Parathyroid adenoma (tissue), 2 donors: ENCODE measurements at regions not wholly inside any gene's neighbourhood (a gene's known extent, or its start where the extent isn't known, plus 50 kb on each side); places are given as distances from the start of the nearest gene placed in this dataset.

Experiments
- H2AFZ ChIP-seq: fragments of 300-600 bp; sonication (generic); one replicate; pipeline ENCODE4 v1.7.0; 2017; ENCODE audit warnings: antibody characterized with exemption, mild to moderate bottlenecking
- H3K27ac ChIP-seq: fragments of 300-600 bp; sonication (generic); one replicate; pipeline ENCODE4 v1.7.0; 2017
- H3K27me3 ChIP-seq: fragments of 300-600 bp; sonication (generic); one replicate; pipeline ENCODE4 v1.7.0; 2017; ENCODE audit warnings: low read length; ENCODE audit not compliant: control insufficient read depth, insufficient read depth
- H3K36me3 ChIP-seq: fragments of 300-600 bp; sonication (generic); one replicate; pipeline ENCODE4 v1.7.0; 2017; ENCODE audit warnings: low read length; ENCODE audit not compliant: control insufficient read depth, insufficient read depth
- H3K4me1 ChIP-seq: fragments of 300-600 bp; sonication (generic); one replicate; pipeline ENCODE4 v1.7.0; 2017; ENCODE audit warnings: control low read depth
- H3K4me2 ChIP-seq: fragments of 300-600 bp; sonication (generic); one replicate; pipeline ENCODE4 v1.7.0; 2017; ENCODE audit warnings: low read length
- H3K4me3 ChIP-seq: fragments of 300-600 bp; sonication (generic); one replicate; pipeline ENCODE4 v1.7.0; 2017; ENCODE audit warnings: low read depth, low read length
- H3K79me2 ChIP-seq: fragments of 300-600 bp; sonication (generic); one replicate; pipeline ENCODE4 v1.7.0; 2017; ENCODE audit warnings: control low read depth
- H3K9ac ChIP-seq: fragments of 300-600 bp; sonication (generic); one replicate; pipeline ENCODE4 v1.7.0; 2017; ENCODE audit warnings: mild to moderate bottlenecking
- H3K9me3 ChIP-seq: fragments of 300-600 bp; sonication (generic); one replicate; pipeline ENCODE4 v1.7.0; 2017; ENCODE audit warnings: low read length; ENCODE audit not compliant: control insufficient read depth
- CTCF ChIP-seq: fragments of 300-600 bp; sonication (generic); IDR thresholded peaks from one replicate; pipeline ENCODE4 v1.7.0; 2017; ENCODE audit warnings: antibody characterized with exemption, mild to moderate bottlenecking
- donor health status: primary hyperparathyroidism.

- Histone ChIP-seq H3K9me3 (no peaks in the 10 kb centered on the region), H3K9ac (no peak overlapping the region), H2AFZ (no peak overlapping the region), H3K27me3 (no peaks in the 10 kb centered on the region), H3K79me2 (no peaks in the 10 kb centered on the region), H3K27ac (no peak overlapping the region), H3K36me3 (no peaks in the 10 kb centered on the region), H3K4me2 (no peak overlapping the region), H3K4me1 (no peaks in the 10 kb centered on the region), H3K4me3 (no peak overlapping the region)
- no peak for TF ChIP-seq CTCF
Observed at GRCh38 chr3:102676424-102676823, 241.6 kb downstream of the ZPLD1 start.

GRCh38 chr3:102682741-102683140 is 247.9 kb downstream of the ZPLD1 start:
- TF ChIP-seq CTCF = no peak
- Histone ChIP-seq H3K4me2 (no peak overlapping the region), H3K9ac (no peak overlapping the region), H3K27me3 (no peaks in the 10 kb centered on the region), H3K4me3 (no peak overlapping the region), H3K27ac (no peak overlapping the region), H3K79me2 (no peaks in the 10 kb centered on the region), H3K9me3 (no peaks in the 10 kb centered on the region), H3K36me3 (no peaks in the 10 kb centered on the region), H2AFZ (no peak overlapping the region), H3K4me1 (no peaks in the 10 kb centered on the region)

GRCh38 chr3:102686792-102687191 is 252.0 kb downstream of the ZPLD1 start:
- Histone ChIP-seq H3K27ac (no peak overlapping the region), H2AFZ (no peak overlapping the region), H3K4me2 (no peak overlapping the region), H3K9me3 (no peaks in the 10 kb centered on the region), H3K36me3 (no peaks in the 10 kb centered on the region), H3K79me2 (no peaks in the 10 kb centered on the region), H3K9ac (no peak overlapping the region), H3K4me3 (no peak overlapping the region), H3K27me3 (no peaks in the 10 kb centered on the region), H3K4me1 (no peaks in the 10 kb centered on the region)
- TF ChIP-seq CTCF = no peak

- H3K27me3 ChIP-seq = no peaks in the 10 kb centered on the region
- H3K9me3 ChIP-seq = no peaks in the 10 kb centered on the region
- H2AFZ ChIP-seq = no peak overlapping the region
- no peak overlapping the region for H3K9ac ChIP-seq
- no peaks in the 10 kb centered on the region for H3K4me1 ChIP-seq
- H3K27ac ChIP-seq = no peak overlapping the region
- no peak for TF ChIP-seq CTCF
- no peaks in the 10 kb centered on the region for H3K79me2 ChIP-seq
- H3K36me3 ChIP-seq = no peaks in the 10 kb centered on the region
- no peak overlapping the region for H3K4me3 ChIP-seq
- no peak overlapping the region for H3K4me2 ChIP-seq
Observed at GRCh38 chr3:102687851-102688555, 253.2 kb downstream of the ZPLD1 start.

- Histone ChIP-seq H3K79me2 (no peaks in the 10 kb centered on the region), H3K4me1 (no peaks in the 10 kb centered on the region), H3K27ac (no peak overlapping the region), H3K9ac (no peak overlapping the region), H3K4me2 (no peak overlapping the region), H3K36me3 (no peaks in the 10 kb centered on the region), H3K9me3 (no peaks in the 10 kb centered on the region), H3K27me3 (no peaks in the 10 kb centered on the region), H2AFZ (no peak overlapping the region), H3K4me3 (no peak overlapping the region)
- no peak for TF ChIP-seq CTCF
Observed at GRCh38 chr3:102688556-102688930, 253.7 kb downstream of the ZPLD1 start.
